A549 (cell line): ENCODE measurements at regions not wholly inside any gene's neighbourhood (a gene's known extent, or its start where the extent isn't known, plus 50 kb on each side); places are given as distances from the start of the nearest gene placed in this dataset.

Experiments used
- CBX2 ChIP-seq: fragments of 200-600 bp; sonication (generic); IDR thresholded peaks from 2 replicates; pipeline ENCODE4 v1.6.1; 2016; ENCODE audit warnings: low read depth, mild to moderate bottlenecking, borderline replicate concordance
- CEBPB ChIP-seq, 2 experiments: fragments of >200 bp in 1 of 2; sonication (Bioruptor Twin) in 1 of 2; formaldehyde crosslinking in 1 of 2; IDR thresholded peaks; 2 replicates each; pipeline ENCODE4 v1.6.1; 2012 to 2016
- CHD2 ChIP-seq: fragments of 150-350 bp; IDR thresholded peaks from 2 replicates; pipeline ENCODE4 v1.6.1; 2014; ENCODE audit warnings: low read length; ENCODE audit not compliant: partially characterized antibody
- CTCF ChIP-seq: fragments of >200 bp; sonication (Bioruptor Twin); formaldehyde crosslinking; IDR thresholded peaks from 3 replicates; pipeline ENCODE4 v1.5.1; 2016
- EP300 ChIP-seq, 2 experiments: fragments of >200 bp; sonication (Bioruptor Twin); formaldehyde crosslinking; IDR thresholded peaks; 2 replicates in 1 of 2; 3 replicates in 1 of 2; pipeline ENCODE4 v1.6.1; 2016 to 2017
- FOSL2 ChIP-seq, 2 experiments: fragments of 450-650 bp in 1 of 2; fragments of >200 bp in 1 of 2; sonication (Bioruptor Twin) in 1 of 2; formaldehyde crosslinking; IDR thresholded peaks; 2 replicates each; pipeline versions ENCODE4 v1.5.0 to v1.6.1; 2016 to 2020; ENCODE audit warnings: mild to moderate bottlenecking in 1 of 2, moderate library complexity in 1 of 2
- HMGXB4 ChIP-seq: fragments of 250-450 bp; sonication (Bioruptor Pico); IDR thresholded peaks from 2 replicates; pipeline ENCODE4 v1.5.0; 2021; ENCODE audit warnings: mild to moderate bottlenecking, moderate library complexity, borderline replicate concordance
- KDM1A ChIP-seq: fragments of 200-600 bp; sonication (generic); IDR thresholded peaks from 2 replicates; pipeline ENCODE4 v1.6.1; 2016; ENCODE audit warnings: low read depth, mild to moderate bottlenecking
- NFE2L2 ChIP-seq: fragments of 150-350 bp; conservative IDR thresholded peaks from 2 replicates; pipeline ENCODE4 v1.6.1; 2014; ENCODE audit warnings: low read length
- POLR2A ChIP-seq: IDR thresholded peaks from 2 replicates; pipeline ENCODE4 v1.6.1; 2012; ENCODE audit warnings: mild to moderate bottlenecking, low read length
- REST ChIP-seq: fragments of 200-600 bp; sonication (generic); IDR thresholded peaks from 2 replicates; pipeline ENCODE4 v1.6.1; 2016; ENCODE audit warnings: antibody characterized with exemption, mild to moderate bottlenecking, moderate library complexity
- SMC3 ChIP-seq: fragments of >200 bp; sonication (Bioruptor Twin); formaldehyde crosslinking; IDR thresholded peaks from 3 replicates; pipeline ENCODE4 v1.6.1; 2018; ENCODE audit warnings: inconsistent platforms
- TP53 ChIP-seq: fragments of 250-450 bp; sonication (Bioruptor Pico); IDR thresholded peaks from 2 replicates; pipeline ENCODE4 v1.5.0; 2021; ENCODE audit warnings: mild to moderate bottlenecking, moderate library complexity

GRCh38 chr15:91559066-91559465 lies 294.4 kb upstream of the SLCO3A1 start:
- TF ChIP-seq EP300 (IDR thresholded peaks at IDR 0.05) (no peak), NFE2L2 (no peak), CTCF (no peak), POLR2A (no peak), REST (no peak), SMC3 (no peak), TP53 (no peak), FOSL2 (IDR thresholded peaks at IDR 0.05) (no peak), FOSL2 (CRISPR knock-in tag; IDR thresholded peaks at IDR 0.05) (no peak), CHD2 (no peak), CEBPB (IDR thresholded peaks at IDR 0.05) (no peak), KDM1A (no peak), CBX2 (no peak), HMGXB4 (CRISPR knock-in tag) (no peak)
